HG02798 (cell line): ENCODE measurements at regions not wholly inside any gene's neighbourhood (a gene's known extent, or its start where the extent isn't known, plus 50 kb on each side); places are given as distances from the start of the nearest gene placed in this dataset.

Experiments
- ATAC-seq: cut with Tn5 transposase; IDR thresholded peaks from one replicate; pipeline ENCODE4 v1.9.1; 2021; ENCODE audit warnings: mild to moderate bottlenecking; ENCODE audit not compliant: unreplicated experiment, poor library complexity

DNA sequence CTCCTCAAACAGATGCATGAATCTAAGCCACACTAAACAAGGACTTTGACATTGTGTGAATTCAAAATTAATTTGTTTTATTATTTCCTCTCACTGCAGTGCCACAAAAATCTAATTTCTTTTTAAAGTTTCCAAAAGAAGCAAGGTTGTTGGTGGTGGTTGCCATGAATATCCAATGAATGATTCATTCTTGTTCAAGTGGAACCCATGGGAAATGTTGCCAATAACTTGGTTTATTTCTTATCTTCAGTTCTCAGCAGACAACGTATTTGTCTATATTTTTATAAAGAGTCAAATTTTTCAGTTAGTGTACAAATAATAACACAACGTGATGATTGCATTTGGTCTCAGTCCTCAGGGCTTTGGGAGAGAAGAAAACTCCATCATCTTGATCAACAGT is 309.4 kb upstream of the NOCT start:
- no peak for ATAC-seq

DNA sequence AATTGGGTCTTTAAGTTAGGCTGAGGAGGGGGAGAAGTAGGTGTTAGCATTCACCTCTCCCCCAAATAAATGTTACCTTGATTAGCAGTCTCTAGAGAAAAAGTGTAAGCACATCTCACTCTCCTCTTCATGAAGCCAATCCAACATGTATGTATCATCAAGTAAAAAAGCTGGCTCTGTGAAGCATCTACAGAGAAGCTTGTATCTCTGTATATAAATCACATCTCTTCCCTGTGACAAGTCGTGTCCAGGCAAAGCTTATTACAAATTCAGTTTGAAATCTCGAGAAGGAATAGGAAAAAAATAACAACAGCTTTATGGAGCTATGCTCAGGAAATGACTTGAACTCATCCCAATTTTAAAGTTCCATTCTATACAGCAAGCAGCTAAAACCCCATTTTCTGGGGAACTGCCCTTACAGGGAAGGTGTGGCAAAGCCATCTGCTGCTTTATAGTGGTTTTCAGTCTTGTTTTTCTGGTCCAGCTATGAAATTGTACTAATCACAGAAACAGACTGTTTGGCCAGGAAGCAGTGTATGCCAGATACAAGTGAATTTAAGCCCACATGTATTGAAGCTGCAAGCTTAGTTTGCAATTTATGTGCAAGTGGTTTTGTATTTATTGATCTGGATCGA is 313.3 kb upstream of the NOCT start:
- ATAC-seq: no peak

DNA sequence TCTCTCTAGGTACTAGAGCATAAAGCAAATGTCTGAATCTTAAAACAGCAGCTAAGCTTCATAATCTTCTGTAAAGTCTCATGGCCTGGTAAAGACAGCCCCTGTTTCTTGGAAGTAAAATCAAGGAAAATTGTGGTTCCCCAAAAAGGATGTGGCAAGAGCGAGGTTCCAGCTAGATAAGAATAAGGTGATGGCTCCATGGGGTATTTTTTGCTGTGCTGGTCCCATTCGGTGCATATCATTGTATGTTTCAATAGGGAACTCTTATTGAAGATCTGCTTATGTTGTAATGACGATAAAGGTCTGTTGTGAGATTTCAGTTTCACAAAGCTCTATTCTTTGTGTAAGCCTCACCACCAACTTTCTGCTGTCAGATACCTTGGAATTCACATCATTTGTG is 316.9 kb upstream of the NOCT start:
- ATAC-seq: no peak

DNA sequence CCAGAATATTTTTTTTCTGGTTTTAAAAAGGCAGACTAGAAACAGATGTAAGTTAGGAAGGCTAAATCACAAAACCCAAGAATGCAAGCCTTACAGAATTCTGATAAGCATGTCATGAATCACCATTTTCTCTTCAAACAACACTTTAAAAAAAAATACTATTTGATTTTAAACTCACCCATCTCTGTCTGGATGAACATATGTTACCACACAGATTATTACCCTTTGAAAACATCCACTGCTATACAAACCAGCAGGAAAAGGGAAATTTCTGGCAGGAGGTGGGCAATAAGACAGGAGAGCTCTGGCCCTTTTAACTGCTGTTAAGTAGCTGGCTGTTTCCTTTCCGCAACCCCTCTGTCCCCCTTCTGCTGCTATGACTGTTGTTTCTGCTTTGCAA is 317.7 kb upstream of the NOCT start:
- ATAC-seq: no peak

DNA sequence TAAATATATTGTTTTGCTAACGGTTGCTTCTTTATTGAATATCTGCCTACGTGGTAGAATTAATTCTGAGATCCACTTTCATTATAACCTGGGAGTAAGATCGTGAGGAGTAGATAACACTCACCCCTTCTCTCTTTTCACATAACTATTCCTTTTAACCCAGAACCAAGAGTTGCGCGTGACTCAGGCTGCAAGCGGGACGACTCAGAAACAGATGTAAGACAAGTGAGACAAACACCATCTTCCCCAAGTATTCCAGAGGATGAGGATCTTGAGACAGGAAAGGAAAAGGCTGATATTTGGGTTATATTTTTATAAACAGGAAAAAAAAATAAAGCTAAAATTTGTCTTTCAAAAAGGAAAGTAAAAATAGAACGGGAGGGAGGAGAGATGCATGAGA is 318.8 kb upstream of the NOCT start:
- ATAC-seq: no peak

DNA sequence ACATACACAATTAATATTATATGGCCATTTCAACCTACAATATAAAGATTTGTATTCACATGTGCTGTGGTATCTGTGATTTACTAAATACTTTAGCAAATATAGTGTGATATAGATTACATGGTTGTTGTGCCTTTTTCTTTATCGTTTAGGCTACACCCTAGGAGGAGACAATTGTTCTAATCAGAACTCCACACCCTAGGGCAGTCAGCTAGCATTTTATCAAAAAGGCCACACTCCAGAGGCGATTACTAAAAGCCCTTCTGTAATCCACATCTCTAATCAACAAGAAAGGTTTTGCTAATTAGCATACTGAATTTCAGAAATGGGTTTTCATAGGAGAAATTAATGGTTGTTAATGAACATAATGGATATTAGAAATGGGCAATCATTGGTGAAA is 319.5 kb upstream of the NOCT start:
- ATAC-seq: no peak

DNA sequence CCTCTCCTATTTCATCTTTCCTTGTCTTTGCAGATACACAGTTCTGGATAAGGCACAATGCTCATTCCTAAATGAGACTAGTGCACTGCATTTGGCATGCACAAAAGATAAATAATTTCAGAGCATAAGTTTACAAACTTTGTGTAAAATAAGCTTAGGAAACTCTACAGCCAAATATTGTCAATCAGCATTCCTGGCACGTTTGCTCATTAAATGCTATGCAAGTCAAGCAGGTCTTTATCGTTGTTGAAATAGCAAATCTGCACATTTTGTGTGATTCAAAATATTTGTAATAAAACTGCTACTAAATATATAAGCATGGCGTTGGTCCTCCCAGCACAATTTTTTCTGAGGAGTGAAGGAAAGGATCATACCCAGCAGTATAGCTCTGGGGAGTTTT is 322.1 kb upstream of the NOCT start:
- ATAC-seq: no peak

DNA sequence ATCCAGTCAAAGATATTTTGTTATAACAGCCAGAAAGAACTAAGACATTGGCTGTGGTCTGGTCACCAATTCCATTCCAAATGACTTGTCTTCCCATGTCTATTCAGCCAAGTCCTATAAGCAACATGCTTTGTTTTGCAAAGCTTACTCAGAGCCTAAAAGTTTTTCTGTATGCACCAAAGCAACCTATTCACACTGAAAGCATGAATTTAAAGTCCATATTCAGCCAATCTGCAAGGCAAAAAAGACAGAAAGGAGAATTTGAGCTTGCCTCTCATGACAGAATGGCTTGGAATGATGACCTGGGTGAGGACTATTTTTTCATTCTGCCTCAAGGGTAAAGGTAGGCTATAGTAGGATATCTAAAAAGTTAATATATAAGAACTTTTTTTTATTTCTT is 323.2 kb upstream of the NOCT start:
- ATAC-seq: no peak

DNA sequence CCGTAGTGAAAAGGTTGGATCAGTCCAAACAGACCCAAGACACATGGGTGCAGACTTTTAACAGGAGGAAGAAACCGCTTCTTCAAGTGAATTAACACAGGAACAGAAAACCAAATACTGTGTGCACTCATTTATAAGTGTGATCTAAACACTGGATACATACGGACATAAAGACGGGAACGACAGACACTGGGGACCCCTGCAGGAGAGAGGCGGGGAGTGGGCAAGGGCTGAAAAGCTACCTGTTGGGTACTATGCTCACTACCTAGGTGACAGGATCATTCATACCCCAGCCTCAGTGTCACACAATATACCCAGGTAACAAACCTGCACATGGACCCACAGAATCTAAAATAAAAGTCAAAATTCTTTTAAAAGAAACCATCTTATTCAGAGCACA is 326.0 kb upstream of the NOCT start:
- ATAC-seq: no peak

DNA sequence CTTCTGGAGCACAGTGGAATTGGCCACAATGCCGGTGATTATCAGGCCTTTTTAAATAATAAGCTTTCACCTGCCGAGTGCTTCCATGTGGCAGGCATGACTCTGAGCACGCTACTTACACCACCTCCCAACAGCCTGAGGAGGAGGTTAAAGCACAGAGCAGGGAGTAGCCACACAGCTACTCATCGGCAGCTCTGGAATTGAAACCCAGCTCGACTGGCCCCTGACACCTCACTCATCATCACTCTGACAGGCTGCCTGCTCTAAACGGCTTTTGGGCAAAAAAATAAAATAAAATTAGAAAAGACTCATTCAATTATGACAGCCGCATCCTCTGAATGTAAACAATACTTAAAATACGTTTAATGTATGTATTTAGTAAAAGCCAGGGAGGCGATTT is 326.4 kb upstream of the NOCT start:
- no peak for ATAC-seq

DNA sequence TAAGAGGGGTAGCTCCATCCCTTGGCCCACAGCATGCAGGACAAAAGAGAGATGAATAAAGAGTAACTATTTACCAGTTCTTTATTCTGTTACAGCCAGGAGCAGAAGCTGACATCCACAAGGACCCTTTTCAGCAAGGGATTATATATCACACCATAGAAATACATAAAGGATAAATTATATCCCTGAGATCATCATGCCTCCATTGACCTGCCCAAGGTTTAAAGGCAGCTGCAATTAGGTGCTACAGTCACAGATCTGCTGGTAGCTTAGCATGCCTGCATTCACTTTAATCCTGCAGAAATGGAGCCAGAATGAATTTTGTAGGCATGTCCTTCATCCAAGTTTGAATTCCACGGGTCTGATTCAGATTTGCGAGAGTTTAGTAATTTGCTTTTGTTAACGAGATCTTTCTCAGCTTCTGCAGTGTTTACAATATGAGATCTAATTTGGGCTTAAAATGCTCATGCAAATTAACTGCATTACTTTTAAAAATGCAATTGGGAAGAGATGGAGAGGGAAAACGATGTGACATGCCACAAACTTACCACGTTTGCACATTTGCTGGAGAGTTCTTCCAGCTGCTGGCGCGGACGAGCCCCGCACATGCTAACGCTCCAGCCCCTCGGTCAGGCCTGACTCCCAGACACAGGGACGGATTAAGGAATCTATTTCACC is 327.0 kb upstream of the NOCT start:
- no peak for ATAC-seq

DNA sequence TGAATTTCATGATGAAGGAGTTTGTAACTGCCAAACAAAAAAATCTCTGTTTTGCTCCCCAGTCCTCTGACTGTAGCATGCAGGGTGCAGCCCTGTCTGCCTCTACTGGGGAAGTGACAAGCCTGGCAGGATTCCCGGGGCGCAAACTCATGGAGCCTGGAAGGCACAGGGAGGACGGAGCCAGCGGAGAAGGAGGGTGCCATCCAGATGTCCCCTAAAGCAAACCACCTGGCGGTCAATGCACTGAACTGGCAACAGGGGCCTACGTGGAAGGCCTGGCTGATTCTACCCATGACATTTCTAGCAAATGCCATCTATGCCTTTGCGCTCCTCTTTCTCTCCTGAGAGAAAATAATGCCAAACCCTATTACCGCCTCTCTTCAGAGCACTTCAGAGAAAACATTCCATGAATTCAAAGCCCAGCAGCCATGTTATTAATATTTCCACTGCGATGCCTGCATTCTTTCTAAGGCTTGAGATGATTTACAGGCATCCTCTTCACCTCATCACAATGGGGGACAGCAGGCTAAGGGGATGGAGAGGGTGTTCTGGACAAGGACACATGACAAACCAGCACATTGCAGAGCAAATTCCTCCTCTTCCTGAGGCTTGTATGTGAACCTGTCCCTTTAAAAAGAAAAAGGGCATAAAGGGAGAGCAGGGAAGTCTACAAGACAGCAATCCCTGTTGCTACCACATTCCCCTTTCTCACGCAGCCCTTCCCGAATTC is 329.3 kb upstream of the NOCT start:
- ATAC-seq: no peak

DNA sequence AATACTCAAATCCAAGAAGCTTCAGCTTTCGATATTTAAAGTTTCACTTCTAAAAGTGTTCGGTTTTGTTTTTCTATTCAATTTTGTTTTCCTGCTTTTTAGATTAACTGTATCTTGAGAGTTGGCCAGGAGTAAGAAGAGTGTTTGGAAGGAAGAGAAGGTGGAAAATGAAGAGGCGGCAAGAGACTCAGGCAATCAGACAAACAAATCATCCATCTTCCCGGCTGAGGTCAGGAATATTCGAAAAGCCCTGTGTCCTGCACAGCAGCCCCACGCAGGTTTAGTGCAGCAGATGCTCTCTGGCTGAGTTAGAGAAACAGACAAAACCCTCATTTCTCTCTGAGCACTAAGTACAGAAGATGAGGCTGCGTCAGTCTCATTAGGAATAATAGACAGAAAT is 330.3 kb upstream of the NOCT start:
- no peak for ATAC-seq

DNA sequence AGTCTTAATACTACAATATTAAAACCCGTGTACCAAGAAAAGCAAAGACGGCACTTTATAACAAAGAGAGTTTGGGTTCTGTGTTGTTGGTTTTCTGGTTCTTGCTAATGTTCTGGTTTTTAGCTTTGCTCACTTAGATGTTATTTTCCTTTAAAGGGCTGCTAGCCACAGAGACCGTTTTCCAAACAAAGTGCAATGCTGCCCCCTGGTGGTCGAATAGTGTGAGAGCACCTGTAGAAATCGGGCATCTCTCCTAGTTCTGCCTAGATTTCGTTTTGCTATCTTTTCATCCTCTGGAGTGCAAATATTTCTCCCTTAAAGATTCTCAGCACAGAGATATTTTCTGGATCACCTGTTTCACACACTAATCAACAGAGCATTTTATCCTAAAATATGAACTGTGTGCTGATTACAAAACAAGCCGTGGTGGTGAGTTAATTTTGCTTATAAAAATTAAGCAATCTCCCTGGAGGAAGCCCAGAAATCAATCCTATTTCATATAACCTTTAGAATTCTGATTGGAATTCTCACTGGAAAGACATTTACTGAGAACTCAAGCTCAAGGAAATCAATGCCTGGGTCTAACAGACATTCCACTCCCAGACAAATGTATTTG is 334.5 kb upstream of the NOCT start:
- peak; percentile 78 for ATAC-seq

DNA sequence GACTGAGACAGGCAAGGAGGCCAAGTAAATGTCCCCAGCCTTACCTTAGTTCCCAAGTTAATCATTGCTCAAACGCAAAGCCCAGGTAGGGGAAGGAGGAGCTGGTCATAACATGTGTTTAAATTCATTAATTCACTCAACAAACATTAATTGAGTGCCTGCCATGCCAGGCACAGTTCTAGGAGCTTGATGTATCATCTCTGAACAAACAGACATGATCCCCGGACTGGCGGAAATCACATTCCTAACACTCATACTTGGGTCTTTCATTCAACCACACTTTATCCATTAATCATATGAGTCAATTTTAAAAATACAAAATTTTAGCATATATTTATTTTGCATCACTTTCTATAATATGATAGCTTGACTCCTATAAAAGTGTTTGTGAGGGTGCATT is 335.3 kb upstream of the NOCT start:
- no peak for ATAC-seq

DNA sequence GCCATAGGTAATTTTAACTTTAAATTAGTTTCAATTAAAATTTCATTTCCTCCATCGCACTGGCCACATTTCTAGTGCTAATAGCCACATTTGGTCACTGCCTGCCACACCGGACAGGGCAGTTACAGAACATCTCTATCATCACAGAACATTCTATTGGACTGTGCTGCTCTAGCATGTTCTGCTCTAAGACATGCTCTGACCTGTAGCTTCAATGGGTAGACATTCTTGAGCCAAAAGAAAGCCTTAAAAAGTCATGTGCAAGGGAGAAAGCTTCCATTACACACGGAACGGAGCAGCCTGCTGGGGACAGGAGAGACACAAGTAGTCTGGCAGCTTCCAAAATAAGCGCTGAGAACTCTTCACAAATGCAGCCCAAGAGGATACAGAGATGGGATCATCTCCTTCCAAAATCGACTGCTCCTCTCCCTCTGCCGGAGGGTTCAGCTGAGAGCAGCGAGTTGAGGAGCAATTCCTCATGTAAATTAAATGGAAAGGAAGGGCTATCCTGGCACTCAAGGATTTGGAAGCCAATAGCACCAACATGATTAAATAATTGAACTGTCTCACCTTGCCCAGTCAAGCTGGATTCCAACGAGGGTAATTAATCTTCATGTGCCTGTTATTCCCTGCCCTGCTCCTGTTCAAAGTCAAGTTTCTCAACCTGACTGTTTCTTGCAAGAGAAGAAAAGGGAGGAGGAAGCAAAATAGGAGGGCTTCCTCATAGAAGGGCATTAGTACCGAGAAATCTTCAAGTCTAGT is 336.4 kb upstream of the NOCT start:
- no peak for ATAC-seq

DNA sequence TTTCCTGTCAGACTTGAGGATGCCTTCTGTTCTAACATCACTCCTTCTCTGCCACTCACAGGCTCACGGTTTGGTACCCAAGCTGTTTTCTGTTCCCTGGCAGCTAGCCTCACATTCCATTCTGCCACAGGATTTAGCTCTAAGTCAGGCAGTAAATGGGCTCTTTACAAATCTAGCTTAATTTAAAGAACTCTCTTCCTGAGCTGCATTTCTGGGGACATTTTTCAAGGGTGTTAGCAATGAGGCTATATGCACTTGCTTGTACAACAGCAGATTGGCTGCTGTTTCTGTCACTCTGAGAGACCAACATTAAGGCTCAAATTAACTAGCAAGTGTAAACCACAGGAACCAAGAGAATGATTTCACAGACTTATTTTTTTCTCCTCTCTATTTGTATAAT is 337.8 kb upstream of the NOCT start:
- peak; percentile 45 for ATAC-seq

DNA sequence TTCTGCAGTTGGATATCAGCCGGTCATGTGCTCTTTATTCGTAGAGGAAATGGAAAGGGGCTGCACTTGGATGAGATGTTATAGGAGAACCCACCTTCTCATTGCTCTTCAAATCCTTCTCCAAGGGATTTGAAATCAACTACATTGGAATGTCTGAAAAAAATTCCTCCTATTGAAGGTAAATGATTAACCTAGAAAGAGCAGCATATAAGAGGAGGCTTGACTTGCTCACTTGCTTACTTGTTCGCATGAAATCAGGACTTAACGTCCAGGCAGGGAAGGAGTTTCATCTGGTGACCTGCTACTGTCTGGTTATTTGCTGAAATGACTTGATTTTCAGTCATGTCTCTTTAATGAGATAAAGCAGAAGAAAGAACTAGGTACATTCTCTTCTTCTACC is 338.4 kb upstream of the NOCT start:
- ATAC-seq: no peak

DNA sequence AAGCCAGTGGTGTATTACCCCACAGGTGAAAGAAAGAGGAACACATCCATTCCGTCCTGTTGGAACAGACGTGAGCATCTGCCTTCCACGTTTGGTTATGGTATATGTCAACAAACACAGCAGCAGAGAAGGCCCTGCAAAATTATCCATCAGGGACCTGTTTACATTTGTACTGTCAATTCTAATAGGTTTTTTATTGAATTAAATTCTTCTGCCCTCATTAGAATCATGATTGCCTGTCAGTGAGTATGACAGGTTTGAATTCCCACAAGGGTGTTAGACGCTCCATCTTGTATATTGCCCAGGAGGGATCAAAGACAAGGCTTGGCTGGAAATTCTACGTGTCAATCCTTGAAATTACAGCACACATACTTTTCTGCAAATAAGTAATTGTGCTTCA is 339.9 kb upstream of the NOCT start:
- no peak for ATAC-seq

DNA sequence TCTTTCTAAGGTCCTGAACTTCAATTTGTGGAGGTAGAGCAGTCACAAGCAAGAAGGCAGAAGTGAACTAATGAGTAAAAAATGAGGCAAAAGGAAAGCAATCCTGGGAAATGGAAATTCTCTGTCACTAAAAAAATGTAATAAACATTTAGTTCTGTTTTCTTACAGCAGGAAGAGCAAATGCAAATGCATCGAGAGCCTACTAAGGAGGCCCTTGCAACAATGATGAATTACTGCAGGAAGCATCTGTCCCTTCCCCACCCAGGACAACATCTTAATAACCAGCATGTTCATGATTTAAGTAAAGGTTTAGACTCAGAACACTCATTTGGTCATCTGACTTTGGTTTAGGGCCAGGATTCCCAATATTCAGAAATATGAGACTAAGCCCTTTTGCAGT is 341.4 kb upstream of the NOCT start:
- ATAC-seq: no peak

DNA sequence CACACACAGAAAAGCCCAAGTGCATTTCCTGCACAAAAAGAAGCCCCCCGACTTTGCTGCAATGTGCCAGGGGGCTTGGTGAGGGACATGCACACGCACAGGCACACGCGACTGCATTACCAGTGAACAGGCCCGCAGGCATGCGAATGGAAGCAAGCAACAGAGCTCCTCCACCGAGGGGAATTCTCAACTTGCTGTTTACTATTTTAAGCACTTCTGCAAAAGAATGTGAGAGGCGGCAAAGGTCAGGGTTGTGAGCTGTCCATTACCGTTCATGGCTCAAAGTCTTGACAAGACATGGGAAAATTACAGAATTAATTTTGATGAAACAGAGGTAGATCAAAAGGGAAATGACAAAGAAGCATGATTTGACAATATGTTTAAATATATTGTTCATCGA is 342.5 kb upstream of the NOCT start:
- peak; percentile 32 for ATAC-seq
